ENCODE measurements at regions not wholly inside any gene's neighbourhood (a gene's known extent, or its start where the extent isn't known, plus 50 kb on each side); places are given as distances from the start of the nearest gene placed in this dataset.

- Histone ChIP-seq H3K36me3 (no peaks in the 10 kb centered on the region), H3K4me1 (no peaks in the 10 kb centered on the region), H3K27ac (no peak overlapping the region), H3K4me3 (no peak overlapping the region), H3K9me3 (no peaks in the 10 kb centered on the region), H3K27me3 (no peaks in the 10 kb centered on the region)
- intact Hi-C loops (cut with DNase I), result no loop called here
- DNase-seq (no peak), ATAC-seq (no peak), FAIRE-seq (no peak)
- 35 to 63% methylated on average over 2 of the region's 2 CpGs for WGBS, 2 donors
- TF ChIP-seq CTCF (IDR thresholded peaks at IDR 0.05), result no peak
These were observed 542.5 kb downstream of the TLE4 start for GRCh38 chr9:80114241-80114640.

GRCh38 chr9:80107931-80108660, 536.3 kb downstream of the TLE4 start:
- H3K9me3 ChIP-seq, result no peaks in the 10 kb centered on the region
- WGBS, 2 donors, result 22 to 50% methylated on average over 3 of the region's 3 CpGs
- H3K27ac ChIP-seq, result no peak overlapping the region
- intact Hi-C loops (cut with DNase I), result no loop called here
- H3K4me3 ChIP-seq, result no peak overlapping the region
- no peak for ATAC-seq
- TF ChIP-seq CTCF (IDR thresholded peaks at IDR 0.05), result no peak
- FAIRE-seq, result no peak
- no peaks in the 10 kb centered on the region for H3K27me3 ChIP-seq
- no peaks in the 10 kb centered on the region for H3K4me1 ChIP-seq
- no peaks in the 10 kb centered on the region for H3K36me3 ChIP-seq
- no peak for DNase-seq

- Histone ChIP-seq H3K4me1 (no peaks in the 10 kb centered on the region), H3K4me3 (no peak overlapping the region), H3K27me3 (no peaks in the 10 kb centered on the region), H3K27ac (no peak overlapping the region), H3K9me3 (no peaks in the 10 kb centered on the region), H3K36me3 (no peaks in the 10 kb centered on the region)
- no peak for FAIRE-seq
- TF ChIP-seq CTCF (IDR thresholded peaks at IDR 0.05), result no peak
- intact Hi-C loops (cut with DNase I), result no loop called here
- DNase-seq, result no peak
- 53 to 56% methylated on average over 4 of the region's 4 CpGs for whole genome bisulfite sequencing, 2 donors
- ATAC-seq, result no peak
These were observed 525.7 kb downstream of the TLE4 start for GRCh38 chr9:80097476-80097875.

- Histone ChIP-seq H3K27me3 (no peaks in the 10 kb centered on the region), H3K4me1 (no peaks in the 10 kb centered on the region), H3K27ac (no peak overlapping the region), H3K4me3 (no peak overlapping the region), H3K36me3 (no peaks in the 10 kb centered on the region), H3K9me3 (no peaks in the 10 kb centered on the region)
- DNase-seq, result no peak
- ATAC-seq, result no peak
- intact Hi-C loops (cut with DNase I), result no loop called here
- 81 to 94% methylated on average over 1 of the region's 1 CpG for WGBS, 2 donors
- FAIRE-seq, result no peak
- TF ChIP-seq CTCF (IDR thresholded peaks at IDR 0.05), result no peak
These were observed 522.5 kb downstream of the TLE4 start for GRCh38 chr9:80094176-80094771.

GRCh38 chr9:80093695-80094094, 521.9 kb downstream of the TLE4 start:
- TF ChIP-seq CTCF (IDR thresholded peaks at IDR 0.05), result no peak
- no peak overlapping the region for H3K4me3 ChIP-seq
- H3K27me3 ChIP-seq, result no peaks in the 10 kb centered on the region
- DNase-seq, result no peak
- 24 to 26% methylated on average over 1 of the region's 1 CpG for WGBS, 2 donors
- no peaks in the 10 kb centered on the region for H3K9me3 ChIP-seq
- ATAC-seq, result no peak
- no peak for FAIRE-seq
- H3K27ac ChIP-seq, result no peak overlapping the region
- H3K36me3 ChIP-seq, result no peaks in the 10 kb centered on the region
- no peaks in the 10 kb centered on the region for H3K4me1 ChIP-seq
- intact Hi-C loops (cut with DNase I), result no loop called here

Measured in pancreas (tissue), 10 donors.